ENCODE measurements at regions not wholly inside any gene's neighbourhood (a gene's known extent, or its start where the extent isn't known, plus 50 kb on each side); places are given as distances from the start of the nearest gene placed in this dataset.
"Not testable (repeated sequence)": the region's sequence is repeated elsewhere in the genome, so short reads cannot be mapped to it uniquely, and the experiment has no call there.

DNA sequence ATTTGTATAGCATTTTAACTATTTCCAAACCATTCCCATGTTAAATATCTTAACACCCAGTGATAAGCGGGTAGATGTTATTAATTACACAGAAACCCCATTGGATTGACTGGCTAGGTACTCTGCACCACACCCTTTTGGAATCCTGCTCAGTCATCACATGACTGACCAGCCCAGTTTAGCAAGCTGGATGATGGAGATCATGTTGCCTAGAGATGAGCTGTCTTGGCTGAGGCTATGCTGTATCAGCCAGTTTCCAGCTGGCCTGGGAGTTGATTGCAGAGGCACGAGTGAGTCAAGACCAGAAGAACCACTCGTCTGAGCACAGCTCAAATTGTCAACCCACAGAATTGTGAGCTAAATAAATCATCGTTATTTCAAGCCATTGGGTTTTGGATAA lies 124.6 kb downstream of the ZNF621 start:
- no peak for DNase-seq

DNA sequence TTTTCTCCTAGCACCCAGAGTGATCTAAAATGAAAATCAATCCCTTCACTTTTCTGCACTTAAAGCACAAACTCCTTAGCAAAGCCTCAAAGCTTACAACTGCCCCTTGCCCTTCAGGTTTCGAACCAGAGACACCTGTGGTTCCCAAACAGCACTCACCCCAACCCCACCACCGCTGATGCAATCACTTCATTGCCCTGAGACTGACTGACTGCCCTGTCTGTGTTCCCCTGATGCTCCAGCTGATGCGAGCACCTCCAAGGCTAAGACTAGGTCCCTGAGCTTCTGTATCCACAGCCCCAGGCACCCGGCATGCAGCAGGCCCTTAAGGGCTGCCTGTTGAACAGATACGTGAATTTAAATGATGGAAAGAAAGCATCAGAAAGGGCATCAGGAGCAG lies 127.3 kb downstream of the ZNF621 start:
- DNase-seq = no peak

DNA sequence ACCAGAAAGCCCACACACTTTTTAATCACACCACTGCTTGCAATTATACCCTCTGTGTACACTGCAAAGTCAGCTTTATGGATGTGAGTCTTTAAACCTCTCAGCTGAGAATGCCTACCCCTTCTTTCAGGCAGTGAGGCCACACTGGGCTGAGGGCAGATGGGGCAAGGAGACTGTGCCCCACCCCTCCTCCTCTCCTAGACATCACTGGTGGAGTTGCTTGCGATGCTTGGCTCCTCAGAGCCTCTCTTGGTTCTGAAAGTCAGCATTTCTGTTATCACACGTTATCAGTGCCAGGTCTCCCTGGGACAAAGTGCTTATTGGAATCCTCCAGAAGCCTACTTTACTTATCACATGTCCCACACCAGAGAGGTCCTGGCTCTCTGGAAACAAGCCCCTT lies 128.2 kb downstream of the ZNF621 start:
- no peak for DNase-seq

DNA sequence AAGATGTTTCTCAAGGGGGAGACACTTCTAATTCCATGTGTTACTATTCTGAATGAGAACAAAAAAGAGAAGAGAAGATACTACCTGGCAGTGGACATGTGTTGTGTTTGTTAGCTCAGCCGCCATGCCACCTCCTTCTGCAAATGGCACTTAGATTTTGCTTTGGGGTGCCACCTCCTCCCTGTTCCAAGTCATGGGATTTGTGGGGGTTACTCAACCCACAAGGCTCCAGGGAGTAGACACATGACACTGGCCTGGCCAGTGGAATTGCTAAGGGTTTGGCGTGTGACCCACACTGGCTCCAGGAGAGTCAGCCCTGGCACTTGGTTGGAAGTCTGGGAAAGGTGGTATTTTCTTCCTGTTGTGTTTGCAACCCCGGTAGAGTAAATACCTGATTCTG lies 129.1 kb downstream of the ZNF621 start:
- DNase-seq = no peak

DNA sequence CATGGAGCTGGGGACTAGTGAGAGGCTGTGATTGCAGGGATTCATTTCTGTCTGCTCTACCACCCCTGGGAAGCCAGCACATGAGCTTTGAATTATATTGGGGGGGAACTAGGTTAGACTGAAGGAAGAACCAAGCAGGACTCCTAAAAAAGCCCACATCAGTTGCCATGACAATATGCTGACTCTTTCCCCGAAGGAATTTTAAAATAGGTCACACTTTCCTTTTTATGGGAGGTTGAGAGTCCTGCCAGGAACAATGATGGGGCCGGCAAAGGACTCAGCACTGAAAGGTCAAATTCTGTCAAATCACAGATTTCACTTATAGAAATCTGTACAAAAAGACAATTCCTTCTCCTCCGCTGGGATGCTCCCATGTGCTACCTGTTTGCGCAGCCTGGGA lies 130.8 kb downstream of the ZNF621 start:
- DNase-seq = no peak

DNA sequence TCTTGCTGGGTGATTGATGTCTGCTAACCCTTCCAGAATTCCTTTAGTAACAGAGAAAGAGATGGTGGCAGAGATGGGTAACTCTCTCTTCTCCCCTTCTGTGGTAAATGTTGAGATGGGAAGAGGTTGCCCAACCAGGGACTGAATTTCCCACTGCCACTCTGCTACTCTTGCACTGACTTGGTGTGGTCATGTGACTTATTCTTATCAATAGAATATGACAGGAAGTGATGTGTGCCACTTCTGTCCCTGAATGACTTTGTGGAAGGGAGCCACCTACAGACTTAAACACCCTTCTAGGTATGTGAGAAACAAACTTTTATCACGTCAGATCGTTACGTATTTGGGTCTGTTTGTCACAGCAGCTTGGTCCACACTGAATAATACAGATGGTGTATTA lies 132.9 kb downstream of the ZNF621 start:
- DNase-seq = no peak

DNA sequence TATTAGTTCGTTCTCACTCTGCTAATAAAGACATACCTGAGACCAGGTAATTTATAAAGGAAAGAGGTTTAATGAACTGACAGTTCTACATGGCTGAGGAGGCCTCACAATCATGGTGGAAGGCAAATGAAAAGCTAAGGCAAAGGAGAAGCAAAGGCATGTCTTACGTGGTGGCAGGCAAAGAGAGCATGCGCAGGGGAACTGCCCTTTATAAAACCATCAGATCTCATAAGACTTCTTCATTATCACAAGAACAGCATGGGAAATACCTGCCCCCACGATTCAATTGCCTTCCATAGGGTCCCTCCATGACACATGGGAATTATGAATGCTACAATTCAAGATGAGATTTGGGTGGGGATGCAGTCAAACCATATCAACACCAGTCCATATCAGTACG lies 133.5 kb downstream of the ZNF621 start:
- no peak for DNase-seq

DNA sequence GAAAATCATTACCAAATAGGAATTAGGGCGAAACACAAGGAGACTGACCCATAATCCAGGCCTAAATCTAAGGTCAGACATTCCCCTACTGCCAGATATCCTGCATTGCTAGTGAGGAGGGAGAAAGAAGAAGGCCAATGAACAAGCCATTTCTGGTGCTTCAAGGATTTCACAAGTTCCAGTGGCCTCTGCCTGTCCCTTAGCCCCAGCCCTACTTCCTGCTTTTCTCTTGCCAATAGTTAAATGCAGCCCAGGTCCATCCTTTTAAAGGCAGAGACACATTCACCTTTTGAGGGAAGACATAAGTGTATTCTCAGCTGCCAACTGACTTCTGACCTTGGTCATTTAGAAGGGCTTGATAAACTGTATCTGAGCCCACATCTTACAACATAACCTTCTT lies 135.8 kb downstream of the ZNF621 start:
- no peak for DNase-seq

DNA sequence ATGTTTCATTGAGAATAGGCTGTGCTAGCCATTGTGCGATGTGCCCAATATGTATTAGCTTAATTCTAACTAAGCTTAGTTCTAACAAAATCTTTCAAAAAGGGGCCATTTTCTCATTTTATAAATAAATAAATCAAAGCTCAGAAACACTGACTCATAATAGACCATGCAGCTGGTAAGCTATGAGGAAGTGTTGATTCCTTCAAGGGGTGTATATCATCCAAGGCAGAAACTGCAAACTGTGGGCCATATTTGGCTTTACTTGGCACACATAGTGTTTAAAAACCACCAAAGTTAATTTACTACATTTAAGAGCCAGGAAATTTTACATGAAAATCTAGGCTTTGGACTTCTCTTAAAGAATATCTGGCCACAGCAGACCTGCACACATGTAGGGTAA lies 136.5 kb downstream of the ZNF621 start:
- DNase-seq = no peak

DNA sequence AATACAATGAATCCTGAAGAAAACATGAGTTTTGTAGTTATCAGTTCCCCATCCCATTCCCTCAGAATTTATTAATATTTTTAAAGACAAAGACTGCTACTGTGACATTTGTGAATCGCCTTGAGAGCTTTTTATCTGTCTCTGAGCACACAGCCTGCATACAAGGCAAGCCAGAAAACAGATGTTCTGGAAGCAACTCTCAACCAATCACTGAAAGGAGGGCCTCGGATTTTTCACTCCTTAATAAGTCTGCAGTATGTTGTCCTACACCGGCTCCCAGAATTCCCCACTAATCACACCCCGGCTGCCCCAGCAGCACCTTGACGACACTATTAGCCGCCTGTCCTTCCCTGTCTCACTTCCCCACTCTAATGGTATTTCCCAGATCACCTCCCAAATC lies 138.5 kb downstream of the ZNF621 start:
- no peak for DNase-seq

DNA sequence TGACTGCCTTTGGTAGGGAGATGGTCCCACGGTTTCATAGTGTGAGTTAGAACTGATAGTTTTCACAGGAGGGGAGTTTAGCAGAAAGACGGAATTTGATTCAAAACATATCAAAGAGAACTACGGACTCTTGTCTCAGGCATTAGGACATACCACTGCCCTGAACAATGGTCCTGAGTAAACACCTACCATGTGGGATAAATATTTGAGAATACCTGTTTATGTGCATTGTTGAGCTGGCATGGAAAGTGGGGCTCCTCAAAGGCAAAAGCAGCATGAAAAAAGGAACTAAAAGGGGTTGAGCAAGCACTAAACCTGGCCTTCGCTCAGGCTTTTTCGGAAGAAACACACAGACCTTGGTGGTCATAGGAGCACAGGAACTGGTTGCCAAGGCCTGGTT lies 144.4 kb downstream of the ZNF621 start:
- no peak for DNase-seq

DNA sequence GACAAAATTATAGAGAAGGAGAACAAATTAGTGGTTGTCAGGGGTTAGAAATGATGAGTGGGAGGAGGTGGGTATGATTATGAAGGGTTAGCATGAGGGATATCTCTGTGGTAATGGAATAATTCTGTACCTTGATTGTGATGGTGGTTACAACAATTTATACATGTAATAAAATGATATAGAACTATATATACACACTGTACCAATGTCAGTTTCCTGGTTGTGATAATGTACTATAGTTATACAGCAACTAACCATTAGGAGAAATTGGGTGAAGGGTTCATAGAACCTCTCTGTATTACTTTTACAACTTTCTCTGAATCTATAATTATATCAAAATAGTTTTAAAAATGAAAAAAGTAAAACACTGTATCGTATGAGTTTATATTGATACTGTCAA lies 148.1 kb downstream of the ZNF621 start:
- DNase-seq = no peak

DNA sequence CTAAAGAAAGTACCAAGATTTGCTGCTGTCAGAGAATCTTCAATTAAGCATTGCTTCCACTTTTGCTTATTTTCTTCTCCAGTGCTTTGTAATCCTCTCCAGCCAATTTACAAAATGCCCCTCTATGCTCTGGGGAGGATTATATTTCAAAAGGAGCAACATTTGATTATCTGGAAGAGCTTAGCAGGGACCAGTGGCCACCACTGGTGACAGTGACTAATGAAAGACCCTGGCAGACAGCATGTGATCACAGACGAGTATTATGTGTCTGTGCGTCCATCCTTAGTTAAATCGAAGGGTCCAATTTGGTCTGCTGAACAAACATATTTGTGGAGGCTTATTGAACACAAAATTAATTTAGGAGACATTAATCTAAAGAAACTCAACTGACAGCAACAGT lies 152.6 kb downstream of the ZNF621 start:
- DNase-seq = no peak

DNA sequence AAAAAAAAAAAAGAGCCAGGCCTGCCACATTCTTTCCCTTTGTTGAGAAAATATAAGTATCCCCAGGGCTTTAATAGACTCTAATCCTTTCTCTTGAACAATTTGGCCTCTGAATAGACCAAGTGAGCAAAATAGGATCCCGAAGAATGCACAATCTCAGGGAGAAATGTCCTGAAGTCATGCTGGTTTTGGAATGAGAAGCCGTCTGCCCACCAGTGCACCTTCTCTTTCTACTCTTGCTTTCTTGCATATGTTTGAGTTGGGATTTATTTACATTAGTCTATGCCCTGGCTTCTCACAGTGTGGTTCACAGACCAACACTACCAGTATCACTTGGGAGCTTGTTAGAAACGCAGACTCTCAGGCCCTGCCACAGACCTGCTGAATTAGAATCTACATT lies 153.0 kb downstream of the ZNF621 start:
- DNase-seq = no peak

DNA sequence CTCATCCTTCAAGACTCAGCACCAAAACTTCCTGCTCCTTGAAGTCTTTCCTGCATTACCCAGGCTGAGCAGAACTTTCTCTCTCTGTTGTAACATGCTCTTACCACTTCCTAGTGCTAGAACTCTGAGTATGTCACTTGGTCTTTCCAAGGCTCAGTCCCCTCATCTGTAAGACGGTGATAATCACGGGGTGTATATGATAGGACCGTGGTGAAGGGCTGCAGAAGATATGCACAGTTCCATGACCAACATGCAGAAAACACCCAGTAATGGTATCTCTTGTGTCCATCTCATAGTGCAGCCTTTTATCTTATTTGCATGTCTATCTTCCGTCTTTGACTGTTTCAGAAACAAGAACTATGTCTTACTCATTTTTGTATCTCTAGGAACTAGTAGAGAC lies 154.5 kb downstream of the ZNF621 start:
- no peak for DNase-seq

DNA sequence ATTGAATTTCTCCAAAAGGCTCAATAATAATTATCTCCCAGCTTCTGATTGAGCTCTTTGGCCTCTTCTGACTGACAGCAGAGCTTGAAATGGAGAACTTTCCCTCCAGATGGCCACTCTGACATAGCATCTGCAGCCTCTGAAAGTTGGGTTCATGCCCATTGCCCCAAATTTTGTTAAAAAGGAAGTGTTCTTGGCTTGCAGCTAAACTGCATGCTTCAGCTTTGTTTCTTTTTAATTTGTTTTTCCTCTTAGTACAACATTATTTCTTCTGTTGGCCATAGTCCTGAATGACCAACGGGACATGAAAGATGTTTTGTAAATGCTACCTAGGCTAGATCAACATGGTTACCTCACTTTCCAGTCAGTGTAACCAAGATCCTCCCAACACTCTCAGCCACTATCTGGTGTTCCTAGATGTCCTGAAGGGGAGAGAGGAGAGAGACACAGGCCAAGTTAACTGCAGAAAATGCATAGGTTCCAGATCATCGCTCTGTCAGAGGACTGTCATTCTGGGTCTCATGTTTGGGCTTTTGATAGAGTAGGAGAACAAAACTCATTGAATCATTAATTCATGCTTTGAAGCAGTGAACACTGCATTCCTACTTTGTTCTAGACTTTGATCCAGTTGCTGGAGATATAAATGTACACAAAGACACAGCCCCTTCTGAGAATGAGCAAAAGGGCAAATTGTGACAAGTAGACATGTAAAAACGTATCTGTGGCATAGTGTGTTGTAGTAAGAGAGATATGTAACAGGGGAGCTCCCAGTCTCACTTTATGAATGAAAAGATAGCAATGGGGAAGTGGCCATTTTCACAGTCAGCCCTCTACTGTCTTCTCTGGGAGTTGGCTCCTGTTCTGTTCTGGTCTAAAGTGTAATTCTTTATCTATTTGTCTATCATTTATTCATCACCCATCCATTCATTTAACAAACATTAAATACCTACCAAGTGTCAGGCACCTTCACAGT lies 156.2 kb downstream of the ZNF621 start:
- peak; percentile 24 for DNase-seq

DNA sequence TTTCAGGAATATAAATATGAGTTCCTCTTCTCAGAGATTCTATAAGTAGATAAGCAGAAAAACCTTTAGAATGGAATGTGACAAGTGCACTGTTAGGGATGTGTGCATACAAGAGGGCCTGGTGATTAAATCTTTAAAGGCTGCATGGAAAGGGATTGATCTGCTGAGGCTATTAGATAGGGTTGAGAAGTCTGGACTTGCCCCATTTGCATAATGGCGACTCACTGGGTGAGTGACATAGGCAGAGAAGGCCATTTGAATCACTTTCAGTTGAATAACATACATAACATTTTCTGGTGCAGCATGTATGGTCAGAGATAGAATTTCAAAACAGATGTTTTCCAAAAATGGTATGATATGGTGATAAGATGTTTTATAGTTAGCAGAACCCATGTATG lies 156.9 kb downstream of the ZNF621 start:
- DNase-seq = peak; percentile 9

DNA sequence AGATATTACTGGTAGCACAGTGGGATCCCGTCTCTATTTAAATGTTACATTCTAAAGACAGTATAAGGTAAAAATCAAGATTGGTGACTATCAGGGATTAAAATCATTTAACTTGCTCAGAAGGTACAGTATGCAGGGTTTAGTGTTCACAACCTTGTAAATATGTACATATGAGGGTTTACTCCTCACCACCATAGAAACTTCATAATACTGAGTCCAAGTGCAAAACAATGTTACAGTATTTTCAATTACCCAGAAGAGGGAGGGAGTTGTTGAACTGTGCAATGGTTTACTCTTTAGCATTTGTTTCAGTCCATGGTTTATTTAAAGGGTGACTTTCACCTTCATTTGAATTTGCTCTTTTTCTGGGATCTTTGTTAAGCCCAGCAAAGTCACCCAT lies 165.1 kb downstream of the ZNF621 start:
- no peak for DNase-seq

DNA sequence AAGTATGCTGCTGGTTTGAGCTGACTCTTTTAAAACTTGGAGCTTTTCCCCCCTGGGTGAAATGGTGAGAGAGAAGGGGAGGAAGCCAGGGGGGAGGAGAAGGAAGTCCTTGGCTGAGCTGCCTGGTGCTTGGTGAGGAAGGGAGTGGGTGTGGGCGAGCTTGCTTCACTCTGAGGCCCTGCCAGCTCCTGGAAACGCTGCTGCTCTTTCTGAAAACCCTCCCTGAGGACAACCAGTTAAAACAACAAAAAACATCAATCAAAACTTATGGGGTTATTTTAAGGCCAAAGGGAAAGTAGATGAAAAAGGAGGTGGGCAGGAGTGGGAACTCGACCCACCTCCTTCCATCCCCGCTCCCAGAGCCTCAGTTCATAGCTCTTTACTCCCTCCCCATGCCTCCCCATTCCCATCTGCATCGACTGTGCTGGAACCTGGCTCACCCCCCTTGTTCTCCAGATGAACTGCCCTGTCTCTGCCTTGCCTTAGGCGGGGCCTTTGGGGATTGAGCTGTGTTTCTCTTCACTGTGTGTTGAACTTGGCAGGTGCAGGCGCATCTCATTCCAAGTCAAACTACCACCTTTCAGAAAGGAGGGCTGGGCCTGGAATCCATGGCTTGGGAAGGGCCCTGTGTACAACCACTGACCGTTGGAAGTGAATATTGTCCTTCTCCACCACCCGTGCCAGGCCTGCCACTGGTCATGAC lies 166.1 kb downstream of the ZNF621 start:
- DNase-seq = no peak

DNA sequence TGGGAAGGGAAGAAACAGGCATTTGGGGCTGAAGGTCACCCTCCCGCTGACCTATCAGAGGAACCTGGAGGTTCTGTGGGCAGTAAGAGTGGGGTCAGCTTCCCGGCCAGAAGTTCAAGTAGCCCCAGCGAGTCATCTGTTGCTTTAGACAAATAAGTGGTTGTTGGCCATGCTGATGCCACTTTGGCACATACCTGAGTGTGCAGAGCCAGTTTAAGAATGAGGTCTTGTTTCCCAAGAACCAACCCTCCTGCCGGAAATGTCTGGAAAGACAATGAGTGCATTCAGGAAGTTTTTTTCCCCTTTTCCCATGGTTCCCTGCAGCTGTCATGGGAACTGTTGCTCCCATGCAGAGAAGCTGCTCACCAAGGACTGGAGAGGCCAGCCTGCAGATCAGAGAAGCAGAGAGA lies 166.7 kb downstream of the ZNF621 start:
- DNase-seq = no peak

DNA sequence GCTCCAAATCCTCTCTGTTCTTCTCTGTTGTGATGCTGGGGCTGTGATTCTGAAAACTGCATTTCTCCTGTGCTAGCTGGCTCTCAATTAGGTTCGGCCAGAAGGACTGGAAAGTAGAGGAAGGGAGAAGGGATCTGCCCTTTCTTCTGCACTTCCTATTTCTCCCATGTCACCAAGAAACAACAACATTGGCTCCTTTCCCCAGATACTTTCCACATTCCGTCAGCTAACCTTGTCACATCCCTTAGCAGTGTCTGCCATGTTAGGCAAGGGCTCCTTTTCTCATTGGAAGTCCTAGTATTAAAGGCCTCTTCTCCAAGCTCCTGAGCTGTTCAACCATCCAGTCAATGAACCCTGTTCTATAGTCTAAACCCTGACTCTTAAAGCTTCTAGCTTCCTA lies 171.1 kb downstream of the ZNF621 start:
- no peak for DNase-seq

DNA sequence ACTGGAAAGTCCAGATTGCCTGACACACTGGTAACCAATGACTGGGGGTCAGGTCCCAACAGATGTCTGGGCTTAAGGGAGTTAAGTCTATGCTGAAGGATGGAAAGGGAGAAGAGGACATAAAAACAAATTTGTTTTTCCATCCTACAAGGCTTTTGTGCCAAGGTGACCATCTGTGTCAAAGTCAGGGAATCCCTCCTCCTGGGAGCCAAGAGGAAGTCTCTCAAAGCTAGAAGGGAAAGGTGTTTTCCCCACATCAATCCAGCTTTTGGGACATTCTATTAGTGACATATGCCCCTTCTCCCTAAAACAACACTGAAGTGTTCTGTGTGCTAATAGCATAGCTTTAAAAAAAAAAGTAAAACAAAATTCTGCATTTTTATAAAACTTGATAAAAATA lies 173.9 kb downstream of the ZNF621 start:
- DNase-seq = not testable (repeated sequence)

DNA sequence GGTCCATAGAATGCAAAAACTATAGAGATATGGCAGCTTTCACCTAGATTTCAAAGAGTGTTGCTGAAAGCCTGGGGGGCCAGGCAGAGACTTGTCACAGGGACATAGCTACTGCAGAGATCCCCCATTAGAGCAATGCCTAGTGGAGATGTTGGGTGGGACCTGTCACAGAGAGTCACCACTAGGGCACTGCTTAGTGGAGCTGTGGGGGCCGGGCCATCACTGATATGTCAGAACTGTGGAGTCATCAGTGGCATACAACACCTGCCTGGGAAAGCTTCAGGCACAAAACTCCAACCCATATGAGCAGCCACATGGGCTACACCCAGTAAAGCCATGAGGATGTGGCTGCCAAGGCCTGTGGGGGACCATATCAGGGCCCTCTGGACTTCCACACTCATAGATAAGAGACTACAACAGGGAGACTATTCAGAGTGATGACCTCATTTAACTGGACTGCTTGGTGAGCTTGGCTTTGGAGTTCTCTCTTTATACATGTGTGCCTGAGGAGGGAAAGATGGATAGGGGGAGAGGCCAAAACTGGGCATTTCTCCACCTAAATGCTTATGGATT lies 176.3 kb downstream of the ZNF621 start:
- no peak for DNase-seq

DNA sequence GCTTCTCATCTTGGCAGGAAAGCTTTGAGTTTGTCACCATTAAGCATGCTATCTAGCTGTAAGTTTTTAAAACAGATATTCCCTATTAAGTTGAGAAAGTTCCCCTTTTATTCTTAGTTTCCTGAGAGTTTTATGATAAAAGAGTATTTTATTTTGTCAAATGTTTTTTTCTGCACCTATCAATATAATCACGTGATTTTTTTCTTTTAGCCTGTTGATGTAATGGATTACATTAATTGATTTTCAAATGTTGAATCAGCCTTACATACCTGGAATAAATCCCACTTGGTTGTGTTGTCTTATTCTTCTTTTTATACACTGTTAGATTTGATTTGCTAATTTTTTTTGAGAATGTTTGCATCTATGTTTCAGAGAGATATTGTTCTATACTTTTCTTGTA lies 179.5 kb downstream of the ZNF621 start:
- no peak for DNase-seq
